Prostate gland (tissue), 2 donors: ENCODE measurements at regions not wholly inside any gene's neighbourhood (a gene's known extent, or its start where the extent isn't known, plus 50 kb on each side); places are given as distances from the start of the nearest gene placed in this dataset.

Experiments
- DNase-seq: peaks from one replicate; pipeline ENCODE4 v3.0.0-alpha.2; 2019; ENCODE audit warnings: low spot score
- H3K27ac ChIP-seq, 2 donors: fragments of 200-600 bp; sonication (generic); 2 replicates each; pipeline ENCODE4 v1.5.1; 2017 to 2019
- H3K27me3 ChIP-seq: fragments of 200-600 bp; sonication (generic); replicated peaks from 2 replicates; pipeline ENCODE4 v1.5.1; 2019; ENCODE audit not compliant: insufficient read depth
- H3K36me3 ChIP-seq, 2 donors: fragments of 200-600 bp; sonication (generic); 1 replicate in 1 of 2; 2 replicates in 1 of 2; pipeline versions ENCODE4 v1.5.1 to v1.8.1; 2017 to 2019
- H3K4me1 ChIP-seq: fragments of 200-600 bp; sonication (generic); replicated peaks from 2 replicates; pipeline ENCODE4 v1.5.1; 2019
- H3K4me3 ChIP-seq, 2 donors: fragments of 200-600 bp; sonication (generic); 2 replicates each; pipeline ENCODE4 v1.5.1; 2017 to 2019
- H3K9me3 ChIP-seq: fragments of 200-600 bp; sonication (generic); 2 replicates; pipeline ENCODE4 v1.5.1; 2017
- POLR2A ChIP-seq: fragments of 450-650 bp; IDR thresholded peaks from one replicate; pipeline ENCODE4 v1.6.1; 2016; ENCODE audit warnings: antibody characterized with exemption, mild to moderate bottlenecking
- POLR2AphosphoS5 ChIP-seq: sonication (generic); formaldehyde crosslinking; IDR thresholded peaks from one replicate; pipeline ENCODE4 v1.6.1; 2017; ENCODE audit warnings: antibody characterized with exemption
- WGBS: methylation state at CpG from one replicate; pipeline ENCODE4 v1.1.5; 2018; 5-methylcytosine and 5-hydroxymethylcytosine counted together
- intact Hi-C: fragments of 100-400 bp; cut with DNase I; formaldehyde crosslinking; loops from one replicate; pipeline ENCODE4 v1.14.2; 2022
- TF ChIP-seq, protein P1 (sequence below), 4 experiments: fragments of 200-600 bp in 2 of 4; fragments of 450-650 bp in 2 of 4; sonication (generic) in 2 of 4; IDR thresholded peaks; 1 replicate in 3 of 4; 2 replicates in 1 of 4; pipeline ENCODE4 v1.5.1; 2016 to 2019; ENCODE audit warnings: antibody characterized with exemption in 4 of 4, mild to moderate bottlenecking in 2 of 4, moderate library complexity in 2 of 4

DNA sequence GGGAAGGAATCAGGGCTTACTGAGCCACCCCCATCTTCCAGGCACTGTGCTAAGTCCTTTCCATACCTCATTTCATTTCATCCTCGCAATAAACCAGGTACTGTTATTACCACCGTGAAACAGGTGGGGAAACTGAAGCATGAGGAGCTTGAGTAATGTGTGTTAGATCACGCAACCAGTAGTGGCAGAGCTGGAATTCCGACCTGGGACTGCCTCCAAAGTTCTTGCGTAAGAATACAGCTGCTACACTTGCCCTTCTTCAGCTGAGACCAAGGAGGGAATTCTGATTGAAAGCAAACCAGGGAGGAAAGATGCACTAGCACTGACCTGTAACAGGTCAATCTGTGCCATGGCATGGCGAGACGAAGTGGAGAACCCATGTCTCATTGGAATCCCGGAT lies 113.4 kb upstream of the MSX2 start:
- H3K4me1 ChIP-seq, result no peaks in the 10 kb centered on the region
- no peaks in the 10 kb centered on the region for H3K9me3 ChIP-seq
- intact Hi-C loops, result no loop called here
- no peak overlapping the region for H3K4me3 ChIP-seq
- peak; percentile 38 for DNase-seq
- no peaks in the 10 kb centered on the region for H3K27me3 ChIP-seq
- TF ChIP-seq, protein P1, sequence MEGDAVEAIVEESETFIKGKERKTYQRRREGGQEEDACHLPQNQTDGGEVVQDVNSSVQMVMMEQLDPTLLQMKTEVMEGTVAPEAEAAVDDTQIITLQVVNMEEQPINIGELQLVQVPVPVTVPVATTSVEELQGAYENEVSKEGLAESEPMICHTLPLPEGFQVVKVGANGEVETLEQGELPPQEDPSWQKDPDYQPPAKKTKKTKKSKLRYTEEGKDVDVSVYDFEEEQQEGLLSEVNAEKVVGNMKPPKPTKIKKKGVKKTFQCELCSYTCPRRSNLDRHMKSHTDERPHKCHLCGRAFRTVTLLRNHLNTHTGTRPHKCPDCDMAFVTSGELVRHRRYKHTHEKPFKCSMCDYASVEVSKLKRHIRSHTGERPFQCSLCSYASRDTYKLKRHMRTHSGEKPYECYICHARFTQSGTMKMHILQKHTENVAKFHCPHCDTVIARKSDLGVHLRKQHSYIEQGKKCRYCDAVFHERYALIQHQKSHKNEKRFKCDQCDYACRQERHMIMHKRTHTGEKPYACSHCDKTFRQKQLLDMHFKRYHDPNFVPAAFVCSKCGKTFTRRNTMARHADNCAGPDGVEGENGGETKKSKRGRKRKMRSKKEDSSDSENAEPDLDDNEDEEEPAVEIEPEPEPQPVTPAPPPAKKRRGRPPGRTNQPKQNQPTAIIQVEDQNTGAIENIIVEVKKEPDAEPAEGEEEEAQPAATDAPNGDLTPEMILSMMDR (IDR thresholded peaks at IDR 0.05), result no peak
- TF ChIP-seq POLR2A, result no peak
- no peaks in the 10 kb centered on the region for H3K36me3 ChIP-seq
- WGBS, result 84% methylated on average over 8 of the region's 8 CpGs
- H3K27ac ChIP-seq, result no peak overlapping the region

DNA sequence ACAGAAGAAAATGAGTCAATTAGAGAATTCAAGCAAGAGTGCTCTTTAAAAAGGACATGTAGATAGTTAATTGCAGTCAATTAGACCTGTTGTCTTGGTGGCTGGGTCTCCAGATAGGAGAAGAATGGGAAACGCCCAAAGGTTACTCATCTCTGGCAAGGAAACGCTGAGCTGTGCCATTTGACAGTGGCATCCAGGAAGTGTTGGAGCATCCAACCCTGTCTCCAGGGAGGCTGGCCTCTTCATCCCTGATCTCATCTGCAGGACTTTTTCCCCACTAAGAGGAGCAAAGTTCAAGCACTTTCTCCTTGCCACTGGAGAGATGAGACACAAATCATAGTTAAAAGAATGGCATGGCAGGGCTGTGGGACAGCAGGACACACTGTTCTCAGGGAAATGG lies 111.7 kb upstream of the MSX2 start:
- no peak overlapping the region for H3K4me3 ChIP-seq
- TF ChIP-seq POLR2AphosphoS5, result no peak
- TF ChIP-seq, protein P1 (IDR thresholded peaks at IDR 0.05), result no peak
- no peak for TF ChIP-seq POLR2A
- no peak overlapping the region for H3K27ac ChIP-seq
- no peaks in the 10 kb centered on the region for H3K9me3 ChIP-seq
- no peak for DNase-seq
- no peaks in the 10 kb centered on the region for H3K27me3 ChIP-seq
- 71% methylated on average over 2 of the region's 2 CpGs for WGBS
- intact Hi-C loops, result no loop called here
- H3K36me3 ChIP-seq, result no peaks in the 10 kb centered on the region
- no peaks in the 10 kb centered on the region for H3K4me1 ChIP-seq

DNA sequence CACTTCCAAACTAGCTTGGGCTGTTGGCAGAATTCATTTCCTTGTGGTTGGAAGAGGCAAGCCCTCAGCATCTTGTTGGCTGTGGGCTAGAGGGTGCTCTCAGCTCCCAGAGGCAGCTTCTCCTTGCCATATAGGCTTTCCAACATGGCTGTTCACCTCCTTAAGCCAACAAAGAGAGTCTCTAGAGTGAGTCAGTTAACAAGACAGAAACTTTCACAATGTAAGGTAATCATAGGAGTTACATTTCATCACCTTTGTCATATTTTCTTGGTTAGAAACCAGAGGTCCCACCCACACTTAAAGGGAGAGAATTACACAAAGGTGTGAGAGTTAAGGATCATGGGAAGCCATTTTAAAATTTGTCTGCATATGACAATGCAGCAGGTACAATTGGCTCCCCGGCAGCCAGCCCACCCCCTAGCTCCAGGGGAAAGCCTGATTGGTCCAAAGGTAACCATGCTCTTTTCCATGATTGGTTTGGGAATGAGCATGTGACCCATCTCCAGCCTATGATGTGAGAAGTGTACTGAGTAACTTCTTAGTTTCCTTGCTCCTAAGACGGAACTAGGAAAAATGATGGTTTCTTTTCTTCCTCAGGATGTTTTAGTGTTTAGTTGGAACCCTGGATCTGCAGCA lies 109.8 kb upstream of the MSX2 start:
- intact Hi-C loops, result no loop called here
- Histone ChIP-seq H3K9me3 (no peaks in the 10 kb centered on the region), H3K27me3 (no peaks in the 10 kb centered on the region), H3K27ac (no peak overlapping the region), H3K36me3 (no peaks in the 10 kb centered on the region), H3K4me1 (no peaks in the 10 kb centered on the region), H3K4me3 (no peak overlapping the region)
- WGBS, result 93% methylated on average over 2 of the region's 2 CpGs
- TF ChIP-seq, protein P1 (IDR thresholded peaks at IDR 0.05), result no peak
- TF ChIP-seq POLR2A (no peak), POLR2AphosphoS5 (no peak)
- no peak for DNase-seq

DNA sequence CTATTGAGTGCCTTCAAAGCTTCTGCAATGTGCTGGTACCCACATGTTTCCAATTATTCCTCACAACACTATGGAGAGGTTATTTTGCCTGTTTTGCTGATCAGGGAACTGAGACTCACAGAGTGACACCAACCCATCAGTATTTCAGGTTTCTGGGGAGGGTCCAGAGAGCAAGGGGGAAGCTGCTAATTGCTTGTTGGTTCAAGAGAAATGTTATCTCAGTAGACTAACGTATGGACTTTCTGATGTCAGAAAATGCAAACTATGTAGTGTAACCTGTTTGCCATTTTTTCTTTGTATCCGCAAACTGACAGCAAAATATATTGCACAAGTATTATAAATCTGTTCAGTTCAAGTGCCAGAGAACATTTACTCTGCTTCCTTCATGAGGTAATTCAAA lies 108.3 kb upstream of the MSX2 start:
- H3K36me3 ChIP-seq, result no peaks in the 10 kb centered on the region
- no peak overlapping the region for H3K4me3 ChIP-seq
- no peaks in the 10 kb centered on the region for H3K9me3 ChIP-seq
- no peaks in the 10 kb centered on the region for H3K4me1 ChIP-seq
- intact Hi-C loops, result no loop called here
- H3K27me3 ChIP-seq, result no peaks in the 10 kb centered on the region
- H3K27ac ChIP-seq, result no peak overlapping the region
- TF ChIP-seq, protein P1 (IDR thresholded peaks at IDR 0.05), result no peak
- DNase-seq, result no peak
- 38% methylated on average over 2 of the region's 2 CpGs for WGBS

DNA sequence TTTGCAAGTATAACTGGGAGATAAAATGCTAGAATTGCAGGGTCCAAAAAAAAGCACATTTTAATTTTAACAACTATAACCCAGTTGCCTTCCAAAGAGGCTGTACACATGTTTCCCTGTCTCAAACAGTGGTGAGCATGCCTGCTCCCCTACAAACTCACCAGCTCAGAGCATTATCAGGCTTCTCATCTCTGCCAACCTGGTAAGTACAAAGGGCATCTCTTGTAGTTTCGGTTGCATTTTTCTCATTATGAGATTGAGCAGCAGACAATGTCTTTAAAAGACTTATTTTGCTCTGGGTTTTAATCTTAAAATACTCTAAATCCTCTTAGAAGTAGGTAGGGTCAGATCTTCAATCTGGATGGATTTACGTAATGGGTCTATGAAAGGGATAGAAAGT lies 107.1 kb upstream of the MSX2 start:
- no peaks in the 10 kb centered on the region for H3K27me3 ChIP-seq
- no peaks in the 10 kb centered on the region for H3K36me3 ChIP-seq
- no peak overlapping the region for H3K4me3 ChIP-seq
- no peaks in the 10 kb centered on the region for H3K4me1 ChIP-seq
- TF ChIP-seq, protein P1 (IDR thresholded peaks at IDR 0.05), result no peak
- TF ChIP-seq POLR2AphosphoS5 (no peak), POLR2A (no peak)
- intact Hi-C loops, result no loop called here
- 79% methylated on average over 2 of the region's 2 CpGs for WGBS
- DNase-seq, result no peak
- H3K27ac ChIP-seq, result no peak overlapping the region
- no peaks in the 10 kb centered on the region for H3K9me3 ChIP-seq
